B cell (primary cell): ENCODE measurements at regions not wholly inside any gene's neighbourhood (a gene's known extent, or its start where the extent isn't known, plus 50 kb on each side); places are given as distances from the start of the nearest gene placed in this dataset.
"Not testable (repeated sequence)": the region's sequence is repeated elsewhere in the genome, so short reads cannot be mapped to it uniquely, and the experiment has no call there.

Experiments
- CTCF ChIP-seq: fragments of 200-600 bp; IDR thresholded peaks from one replicate; pipeline ENCODE4 v1.8.0; 2022; ENCODE audit warnings: antibody characterized with exemption, mild to moderate bottlenecking
- EZH2 ChIP-seq: IDR thresholded peaks from 2 replicates; pipeline ENCODE4 v1.6.1; 2012; ENCODE audit warnings: borderline replicate concordance, low read depth, mild to moderate bottlenecking, moderate library complexity, low read length; ENCODE audit not compliant: insufficient read depth, poor library complexity, severe bottlenecking

GRCh38 chr1:102789951-102790350 is 318.4 kb downstream of the COL11A1 start:
- not testable (repeated sequence) for TF ChIP-seq CTCF, EZH2
